ENCODE measurements at regions not wholly inside any gene's neighbourhood (a gene's known extent, or its start where the extent isn't known, plus 50 kb on each side); places are given as distances from the start of the nearest gene placed in this dataset.

DNA sequence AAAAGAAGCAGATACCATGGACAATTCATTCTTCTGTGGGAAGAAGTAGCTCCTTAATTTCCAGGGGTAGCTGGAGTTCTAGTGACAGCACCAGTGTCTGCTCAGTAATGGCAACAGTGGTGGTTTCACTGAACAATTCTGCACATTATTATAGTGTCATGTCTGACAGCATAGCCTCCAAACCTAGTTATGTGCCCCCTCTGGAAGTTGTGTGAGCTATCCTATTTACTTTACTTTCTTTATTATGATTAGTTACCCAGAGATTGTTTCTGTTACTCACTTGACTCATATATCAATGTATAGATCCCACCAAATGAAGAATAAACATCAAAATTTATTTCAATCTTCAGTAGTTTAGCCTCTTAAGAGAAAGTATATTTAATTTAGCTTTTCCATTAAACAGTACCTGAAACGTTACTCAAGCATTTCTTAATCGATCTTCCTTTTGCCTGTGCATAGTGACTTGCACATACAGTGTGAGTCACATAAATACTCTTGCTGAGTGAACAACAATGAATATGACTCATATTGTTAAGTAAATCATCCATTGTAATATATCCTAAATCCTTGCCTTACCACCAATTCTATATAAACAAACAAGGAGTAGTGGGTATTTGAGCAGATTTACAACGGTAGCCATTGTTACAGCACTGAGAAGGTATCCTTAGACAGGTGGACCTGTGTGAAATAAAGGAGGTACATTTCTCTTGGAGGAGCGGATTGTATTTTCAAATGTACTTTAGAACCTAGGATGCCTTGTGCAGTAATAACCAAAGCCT lies 534.7 kb downstream of the ANKRD50 start:
- DNase-seq (ENCODE audit: low spot score), result peak; percentile 26

DNA sequence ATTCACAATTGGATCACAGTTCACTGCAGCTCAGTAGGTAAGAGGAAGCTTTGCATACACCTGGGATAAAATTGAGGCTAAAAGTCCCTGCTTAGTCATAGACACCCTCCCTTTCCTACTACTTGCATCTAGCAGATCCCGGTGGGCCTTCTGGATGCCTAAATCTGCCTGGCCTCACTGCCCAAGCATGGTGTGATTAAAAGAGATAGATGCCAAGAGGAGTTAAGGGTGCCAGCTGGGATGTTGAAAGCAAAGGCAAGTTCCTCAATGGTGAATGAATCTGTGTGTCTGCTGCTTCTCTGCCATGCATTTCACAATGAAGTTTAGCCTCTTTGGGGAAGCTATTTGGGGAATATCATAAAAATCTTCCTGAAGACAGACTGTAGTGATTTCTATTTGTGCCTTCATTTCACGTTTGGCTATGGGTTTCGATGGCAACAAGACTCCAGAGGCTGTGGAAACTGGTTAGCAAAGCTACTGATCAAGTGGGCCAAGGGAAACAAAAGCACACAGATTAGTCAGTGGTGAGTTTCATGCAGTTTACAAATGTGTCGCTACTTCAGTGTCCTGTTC lies 534.0 kb downstream of the ANKRD50 start:
- DNase-seq (ENCODE audit: low spot score), result no peak

DNA sequence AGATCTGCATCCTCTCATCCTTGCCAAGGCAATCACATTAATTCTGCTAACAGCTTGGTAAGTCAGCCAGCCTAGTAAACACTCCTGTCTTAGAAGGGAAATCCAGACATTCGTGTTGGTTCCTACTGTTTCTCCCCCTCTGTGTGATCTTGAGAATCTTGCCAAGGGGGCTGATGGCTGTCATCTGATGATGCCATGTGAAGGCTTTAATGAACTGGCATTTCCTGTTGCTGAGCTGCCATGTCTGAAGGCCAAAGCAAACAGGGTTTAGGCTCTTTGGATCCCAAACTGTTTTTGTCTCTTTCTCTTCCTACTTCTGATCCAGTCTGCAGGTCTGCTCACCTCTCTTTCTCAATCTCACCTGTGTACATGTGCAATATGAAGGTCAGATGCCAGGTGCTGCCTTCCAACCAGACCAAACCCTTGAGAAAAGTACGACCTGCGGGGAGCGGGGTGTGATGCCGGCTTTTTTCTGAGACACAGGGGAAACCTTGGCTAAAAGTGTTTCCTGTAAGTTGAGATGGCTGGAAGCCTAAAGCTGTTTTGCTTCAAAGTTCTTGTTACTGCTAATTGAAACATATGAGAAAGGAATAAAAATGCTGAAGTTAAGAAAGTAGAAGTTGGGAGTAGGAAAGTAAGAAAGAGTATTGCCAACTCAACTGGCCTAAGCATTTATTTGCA lies 532.9 kb downstream of the ANKRD50 start:
- DNase-seq (ENCODE audit: low spot score), result no peak

DNA sequence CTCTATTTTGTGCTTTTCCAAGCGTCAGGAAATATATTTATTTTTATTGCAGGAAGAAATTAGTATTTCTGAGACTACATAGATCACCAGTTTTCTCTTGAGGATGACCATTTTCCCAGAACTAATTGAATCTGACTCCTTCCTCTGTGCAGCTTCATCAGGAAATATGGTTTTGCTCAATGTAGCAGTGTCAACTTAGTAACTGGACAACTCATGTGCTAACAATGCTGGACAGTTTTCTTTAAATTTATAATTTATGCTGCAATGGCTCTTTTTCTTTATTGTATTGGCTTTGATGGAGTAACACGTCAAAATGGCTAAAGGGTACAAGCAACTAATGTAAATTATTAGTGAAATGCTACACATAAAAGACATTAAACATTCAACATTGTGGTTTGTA lies 531.5 kb downstream of the ANKRD50 start:
- no peak for DNase-seq (ENCODE audit: low spot score)

DNA sequence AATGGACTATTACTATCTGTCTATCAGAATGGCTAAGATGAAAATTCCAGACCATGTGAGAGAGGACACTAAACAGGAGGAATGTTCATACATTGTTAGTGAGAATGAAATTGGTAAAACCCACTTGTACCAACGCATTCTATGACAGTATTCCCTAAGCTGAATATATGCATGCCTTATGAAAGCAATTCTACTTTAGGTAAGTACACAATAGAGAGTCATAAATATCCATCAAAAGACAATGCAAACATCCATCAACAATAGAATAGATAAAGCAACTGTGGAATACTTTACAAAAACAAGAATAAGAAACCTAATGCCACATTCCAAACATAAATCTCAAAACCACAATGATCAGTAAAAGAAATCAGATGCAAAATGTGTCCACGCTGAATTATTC lies 529.3 kb downstream of the ANKRD50 start:
- no peak for DNase-seq (ENCODE audit: low spot score)

DNA sequence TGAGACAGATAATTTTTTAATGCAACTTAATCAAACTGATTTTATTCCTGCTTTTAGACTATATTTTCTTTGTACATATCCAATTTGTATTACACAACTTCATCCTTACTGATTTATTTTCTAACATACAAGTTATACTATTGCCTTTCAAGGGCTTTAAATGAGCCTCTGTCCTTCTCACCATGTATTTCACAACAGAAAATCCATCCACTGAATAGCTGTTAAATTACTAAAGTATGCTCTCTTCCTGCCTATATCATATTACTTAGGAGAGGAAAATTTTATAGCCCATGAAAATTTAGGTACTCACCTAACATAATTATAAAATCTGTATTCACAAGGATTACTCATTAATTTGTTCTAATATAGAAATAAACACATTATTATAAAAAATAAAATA lies 528.6 kb downstream of the ANKRD50 start:
- no peak for DNase-seq (ENCODE audit: low spot score)

DNA sequence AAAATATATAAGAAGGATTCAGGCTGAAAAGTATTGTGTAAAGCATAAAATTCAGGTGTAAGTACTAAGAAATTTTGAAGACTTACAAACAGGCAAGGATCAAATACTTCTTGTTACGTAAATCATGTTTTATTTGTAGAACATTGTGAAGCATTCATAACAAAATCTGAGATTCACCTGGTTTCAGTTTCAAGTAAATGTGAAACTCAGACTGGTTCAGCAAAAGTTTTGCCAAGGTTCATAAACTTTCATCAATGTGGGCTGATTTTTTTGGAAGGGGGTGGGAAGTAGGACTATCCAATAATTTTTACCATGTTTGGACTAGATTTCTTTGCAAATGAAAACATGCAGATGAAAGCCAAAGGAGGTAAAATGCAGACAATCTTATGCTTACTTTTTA lies 527.7 kb downstream of the ANKRD50 start:
- DNase-seq (ENCODE audit: low spot score), result no peak

DNA sequence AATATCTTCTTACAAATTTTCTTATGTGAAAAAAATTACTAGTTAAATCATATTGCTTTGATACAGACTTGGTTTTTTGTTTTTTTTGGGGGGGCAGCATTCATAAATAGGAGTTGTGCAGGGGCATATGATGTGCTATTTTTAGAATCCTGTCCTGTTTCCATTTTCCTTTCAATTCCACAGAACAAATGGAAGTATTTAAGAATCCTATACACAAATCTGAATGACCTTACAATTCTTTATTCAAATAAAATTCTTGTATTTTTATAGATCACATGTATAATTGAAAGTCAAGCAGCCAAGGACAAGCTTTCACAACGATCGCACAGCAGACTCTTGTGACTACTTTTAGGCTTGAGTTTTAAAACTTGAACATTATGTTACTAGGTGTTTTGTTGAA lies 523.9 kb downstream of the ANKRD50 start:
- no peak for DNase-seq (ENCODE audit: low spot score)

DNA sequence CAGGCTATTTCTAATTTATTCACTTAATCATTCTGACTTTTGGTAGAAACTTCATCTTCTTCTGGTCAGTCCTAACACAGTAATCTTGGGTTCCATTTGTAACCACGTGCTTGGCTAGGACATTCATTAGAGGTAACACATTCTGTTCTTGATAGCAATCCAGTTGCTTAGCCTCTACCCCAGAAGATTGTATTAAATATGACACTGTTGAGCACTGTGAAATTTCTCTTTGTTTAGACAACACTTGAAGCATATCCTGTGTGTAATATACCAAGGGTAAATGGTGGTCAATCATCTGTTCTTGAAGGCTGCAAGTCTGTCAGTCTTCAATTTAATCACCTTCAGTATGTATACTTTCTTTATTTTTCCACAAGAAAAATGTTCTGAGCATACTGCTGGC lies 523.0 kb downstream of the ANKRD50 start:
- no peak for DNase-seq (ENCODE audit: low spot score)

DNA sequence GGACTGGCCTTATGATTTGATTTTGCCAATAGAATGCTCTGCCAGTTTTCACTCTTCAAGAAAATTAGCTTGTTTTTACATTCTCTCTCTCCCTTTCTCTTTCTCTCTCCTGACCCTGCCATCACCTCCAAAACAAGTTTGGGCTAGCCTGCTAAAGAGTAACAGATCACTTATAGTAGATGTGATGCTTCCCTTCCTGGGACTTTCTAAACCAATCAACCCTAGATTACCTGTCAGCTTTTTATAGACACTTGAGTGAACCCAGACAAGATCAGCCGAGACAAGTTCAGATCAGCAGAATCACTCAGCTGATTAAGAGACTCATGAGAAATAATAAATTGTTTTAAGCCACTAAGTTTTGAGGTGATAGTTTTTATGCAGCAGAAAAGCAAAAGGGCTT lies 521.2 kb downstream of the ANKRD50 start:
- no peak for DNase-seq (ENCODE audit: low spot score)

DNA sequence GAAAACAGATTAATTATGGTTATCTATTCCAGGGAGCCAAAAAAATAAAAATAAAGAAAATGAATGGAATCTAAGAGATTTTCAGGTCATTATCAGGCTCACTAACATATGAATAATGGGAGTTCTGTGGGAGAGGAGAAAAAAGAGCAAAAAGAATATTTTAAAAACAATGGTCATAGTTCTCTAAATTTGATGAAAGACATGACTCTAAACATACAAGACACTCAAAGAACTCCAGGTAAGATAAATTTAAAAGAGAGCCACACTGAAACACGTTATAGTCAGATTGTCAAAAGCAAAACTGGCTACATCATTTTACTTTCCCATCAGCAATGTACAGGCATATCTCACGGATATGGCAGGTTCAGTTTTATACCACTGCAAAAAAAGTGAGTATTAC lies 520.0 kb downstream of the ANKRD50 start:
- DNase-seq (ENCODE audit: low spot score), result no peak

DNA sequence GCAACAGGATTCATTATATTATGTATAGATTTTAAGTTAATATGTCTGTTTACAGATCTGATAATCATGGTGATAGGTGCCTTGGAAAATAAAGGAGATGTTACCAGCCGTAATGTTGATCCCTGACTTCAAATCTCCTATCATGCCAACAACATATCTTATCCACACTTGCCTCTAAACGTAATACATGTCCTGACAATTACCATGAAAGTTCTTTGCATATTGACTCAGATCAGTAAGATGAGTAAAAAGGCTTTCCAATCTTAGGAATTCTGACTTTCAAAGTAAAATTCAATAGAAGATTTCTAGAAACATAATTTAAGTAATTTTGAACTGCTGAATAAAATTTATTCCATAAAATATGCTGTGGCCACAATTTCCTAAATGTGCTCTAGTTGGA lies 513.3 kb downstream of the ANKRD50 start:
- DNase-seq (ENCODE audit: low spot score), result no peak

DNA sequence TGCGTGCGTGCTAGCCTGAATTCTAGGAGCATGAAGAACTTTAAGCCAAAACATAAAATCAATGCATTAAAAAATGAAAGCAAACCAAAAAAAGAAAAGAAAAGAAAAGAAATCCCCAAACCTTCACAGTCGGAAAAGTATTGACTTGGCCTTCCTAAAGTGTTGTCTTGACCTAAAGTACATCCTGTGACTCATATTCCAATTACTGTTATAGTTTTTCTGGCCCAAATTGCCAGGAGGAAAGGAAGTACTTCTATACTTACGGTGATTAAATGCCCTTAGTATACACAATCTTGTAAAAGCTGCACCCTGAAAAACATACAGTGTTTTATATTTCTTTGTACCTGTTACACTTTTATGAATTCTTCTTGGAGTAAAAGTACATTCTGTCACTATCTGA lies 512.8 kb downstream of the ANKRD50 start:
- peak; percentile 54 for DNase-seq (ENCODE audit: low spot score)

DNA sequence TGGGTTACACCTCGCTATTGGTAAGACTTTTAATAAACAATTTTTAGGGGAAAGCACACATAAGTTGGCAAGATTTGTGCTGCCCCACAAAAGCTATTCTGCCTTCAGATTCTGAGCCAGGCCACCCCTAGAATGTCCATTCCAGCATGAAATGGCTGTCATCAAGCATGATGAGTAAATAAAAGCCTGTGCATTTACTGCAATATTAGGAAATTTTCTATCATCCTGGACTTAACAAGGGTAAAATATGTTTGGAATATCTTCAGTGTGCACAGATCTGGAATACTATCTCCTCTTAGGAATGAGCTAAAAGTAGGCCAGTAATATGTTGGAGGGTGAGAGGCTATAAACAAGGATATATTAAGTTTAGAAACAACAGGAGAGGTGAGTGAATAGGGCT lies 510.9 kb downstream of the ANKRD50 start:
- DNase-seq (ENCODE audit: low spot score), result no peak

DNA sequence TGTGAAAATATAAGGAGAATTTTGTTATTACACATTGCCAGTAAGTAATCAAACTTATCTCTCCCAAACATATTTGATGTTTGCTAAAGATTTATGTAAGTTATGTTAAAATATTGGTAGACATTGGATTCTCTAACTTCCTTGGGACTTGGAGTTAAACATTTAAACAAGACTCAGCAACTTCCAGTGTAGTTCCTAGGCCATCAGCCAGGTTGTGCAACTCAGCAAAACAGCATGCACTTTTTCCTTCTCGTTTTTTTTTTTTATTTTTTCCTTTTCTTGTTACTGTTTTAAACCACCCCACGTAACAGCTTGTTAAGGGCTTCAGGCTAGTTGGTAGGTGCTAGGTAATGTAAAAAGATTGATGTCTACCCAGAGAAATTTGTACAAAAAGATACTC lies 510.4 kb downstream of the ANKRD50 start:
- no peak for DNase-seq (ENCODE audit: low spot score)

DNA sequence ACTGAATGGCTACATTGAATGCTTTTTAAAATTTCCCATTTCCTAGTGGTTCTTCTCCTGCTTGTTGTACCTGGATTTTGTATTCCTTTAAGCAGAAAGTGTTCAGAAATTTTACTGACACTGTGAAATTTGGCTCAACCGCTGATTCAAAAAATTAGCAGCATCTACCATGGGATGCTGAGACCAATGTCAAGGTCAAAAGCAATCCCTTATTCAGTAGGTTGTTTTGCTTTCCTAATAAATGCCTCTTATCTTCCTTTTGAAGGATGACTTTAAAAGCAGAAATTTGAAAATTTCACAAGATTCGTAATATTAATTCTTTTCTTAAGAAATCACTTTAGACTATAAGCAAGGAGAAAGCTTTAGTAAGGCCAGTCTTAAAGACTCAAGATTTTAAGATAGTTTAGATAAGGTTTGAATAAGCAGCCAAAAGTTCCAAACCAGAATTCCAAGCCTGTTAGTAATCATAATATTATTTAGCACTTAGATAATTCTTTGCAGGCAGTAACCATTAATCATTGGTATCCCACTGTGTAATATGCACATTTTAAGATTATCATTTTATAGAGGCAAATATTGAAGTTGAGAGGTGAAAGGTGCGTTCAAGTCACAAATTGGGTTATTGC lies 508.8 kb downstream of the ANKRD50 start:
- DNase-seq (ENCODE audit: low spot score), result peak; percentile 25

DNA sequence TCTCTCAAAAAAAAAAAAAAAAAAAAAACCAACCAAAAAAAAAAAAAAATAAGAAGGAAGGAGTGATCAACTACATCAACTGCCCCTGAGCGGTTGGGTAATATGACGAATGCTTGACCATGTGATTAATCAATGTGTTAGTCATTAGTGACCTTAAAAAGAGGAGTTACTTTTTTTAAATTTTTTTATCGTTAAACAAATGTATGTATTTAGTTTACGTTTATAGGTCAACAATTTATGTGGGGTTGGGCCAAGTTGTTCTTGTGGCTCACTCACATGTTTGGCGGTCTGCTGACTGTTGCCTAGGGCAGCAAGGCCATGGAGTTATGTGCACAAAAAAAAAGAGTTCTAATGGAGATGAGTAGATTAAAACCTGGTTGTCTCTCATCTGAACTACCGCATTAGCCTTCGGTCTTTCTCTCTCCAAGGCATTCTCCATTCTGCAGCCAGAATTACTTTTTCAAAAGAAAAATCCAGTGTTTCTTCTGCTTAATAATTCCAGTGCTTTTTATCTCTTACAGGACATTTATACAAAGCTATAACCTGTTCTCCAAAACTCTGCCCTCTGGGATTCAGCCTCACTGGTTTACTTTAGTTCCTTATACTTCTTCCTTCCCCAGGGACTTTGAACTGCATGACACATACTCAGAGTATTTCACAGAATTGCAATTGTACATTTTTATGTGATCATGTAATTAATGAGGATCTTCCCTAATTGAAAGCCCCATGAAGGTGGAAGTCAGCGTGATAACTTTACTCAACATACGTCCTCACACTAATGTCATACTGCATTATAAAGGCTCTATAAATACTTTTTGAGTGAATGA lies 505.5 kb downstream of the ANKRD50 start:
- peak; percentile 80 for DNase-seq (ENCODE audit: low spot score)

DNA sequence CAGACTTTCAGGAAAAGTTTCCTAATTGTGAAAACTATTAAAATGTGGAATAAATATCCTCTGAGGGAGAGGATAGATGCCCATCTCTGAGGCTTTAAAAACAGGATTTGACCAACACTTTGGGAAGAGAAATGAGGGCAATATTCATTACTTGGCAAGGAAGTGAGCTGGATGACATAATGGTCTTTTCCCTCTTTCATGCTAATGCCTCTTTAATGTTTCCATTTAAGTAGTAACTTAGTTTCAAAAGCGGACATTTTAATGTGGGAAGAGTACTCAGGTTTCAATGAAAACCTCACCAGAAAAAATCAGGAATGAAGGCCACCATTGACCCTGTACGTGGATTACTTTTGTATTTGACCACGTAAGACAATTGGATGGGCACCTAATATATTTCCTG lies 503.3 kb downstream of the ANKRD50 start:
- DNase-seq (ENCODE audit: low spot score), result no peak

DNA sequence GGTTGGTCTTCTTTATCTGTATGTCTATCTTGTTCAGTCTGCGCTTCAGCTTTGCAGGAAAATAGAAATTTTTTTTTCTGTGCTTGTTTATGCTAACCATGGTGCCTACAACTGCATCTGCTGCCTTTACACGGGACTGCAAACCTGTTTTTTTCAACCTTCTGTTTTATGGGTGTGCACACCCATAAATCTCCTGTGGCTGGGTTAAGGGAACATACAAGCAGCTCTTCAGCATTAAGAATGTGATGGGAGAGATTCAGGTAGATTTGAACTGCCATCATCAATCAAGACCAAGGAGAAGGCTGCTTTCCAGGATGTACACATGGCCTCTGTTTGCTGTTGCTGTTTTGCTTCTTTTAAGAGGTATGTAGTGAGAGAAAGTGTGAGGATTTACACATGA lies 502.9 kb downstream of the ANKRD50 start:
- DNase-seq (ENCODE audit: low spot score), result no peak

DNA sequence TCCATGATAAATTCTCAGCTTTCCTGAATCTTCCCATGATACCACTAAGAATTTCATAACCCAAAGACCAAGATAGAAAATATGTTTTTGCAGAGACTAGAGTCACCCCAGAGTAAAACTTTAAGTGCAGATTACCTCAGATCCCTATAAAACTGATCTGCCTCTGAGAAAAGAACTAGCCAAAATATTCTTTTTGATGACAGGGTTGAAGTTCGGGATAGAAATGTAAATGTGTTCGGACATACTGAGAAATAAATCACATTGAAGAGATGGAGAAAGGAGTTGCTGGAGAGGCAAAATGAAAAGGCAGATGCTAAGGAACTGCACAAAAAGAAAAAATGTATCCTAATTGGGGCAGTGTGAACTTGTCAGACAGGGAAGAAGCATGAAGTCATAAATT lies 501.8 kb downstream of the ANKRD50 start:
- no peak for DNase-seq (ENCODE audit: low spot score)

DNA sequence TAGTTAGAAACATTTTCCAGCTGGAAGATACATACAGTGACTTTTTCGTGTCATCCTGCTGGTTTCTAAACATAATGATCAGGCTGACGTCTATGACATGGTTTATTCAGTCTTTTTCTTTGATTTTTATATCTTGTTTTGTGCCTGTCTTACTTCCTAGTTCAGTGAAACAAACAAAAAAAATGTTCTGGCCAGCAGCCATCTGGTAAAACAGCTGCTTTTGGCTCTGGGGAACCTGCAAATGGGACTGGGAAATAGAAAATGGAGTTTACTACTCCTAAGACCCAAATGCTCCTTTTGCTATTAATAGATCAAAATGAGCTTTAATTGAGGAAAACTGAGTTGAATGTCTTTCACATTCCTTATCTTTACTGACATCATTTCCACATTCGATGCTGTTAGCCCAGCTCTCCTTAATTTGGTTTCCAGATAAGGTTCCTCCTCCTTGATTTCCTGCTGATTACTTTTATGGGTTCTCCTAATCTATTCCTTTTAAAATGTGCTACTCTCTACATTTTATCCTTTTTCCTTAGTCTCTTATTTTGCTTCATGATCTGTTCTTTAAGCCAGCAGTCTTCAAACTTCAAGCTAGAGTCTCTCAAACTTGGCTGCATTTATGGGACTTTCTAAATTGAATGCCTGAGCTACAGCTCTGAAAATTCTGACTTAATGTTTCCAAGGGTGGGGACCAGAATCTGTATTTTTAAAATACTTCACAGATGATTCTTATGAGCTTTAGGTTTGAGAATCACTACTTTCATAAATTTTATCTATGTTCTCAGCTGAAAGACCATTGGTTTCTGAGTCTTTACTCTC lies 499.5 kb downstream of the ANKRD50 start:
- no peak for DNase-seq (ENCODE audit: low spot score)
